SIG-M5 treated with dmso at 0.1 percent for 504 hours (cell line): ENCODE measurements at regions not wholly inside any gene's neighbourhood (a gene's known extent, or its start where the extent isn't known, plus 50 kb on each side); places are given as distances from the start of the nearest gene placed in this dataset.

Experiments
- DNase-seq: peaks from one replicate; lab custom pipeline; 2025; ENCODE audit not compliant: unreplicated experiment; lab: John Stamatoyannopoulos, UW

DNA sequence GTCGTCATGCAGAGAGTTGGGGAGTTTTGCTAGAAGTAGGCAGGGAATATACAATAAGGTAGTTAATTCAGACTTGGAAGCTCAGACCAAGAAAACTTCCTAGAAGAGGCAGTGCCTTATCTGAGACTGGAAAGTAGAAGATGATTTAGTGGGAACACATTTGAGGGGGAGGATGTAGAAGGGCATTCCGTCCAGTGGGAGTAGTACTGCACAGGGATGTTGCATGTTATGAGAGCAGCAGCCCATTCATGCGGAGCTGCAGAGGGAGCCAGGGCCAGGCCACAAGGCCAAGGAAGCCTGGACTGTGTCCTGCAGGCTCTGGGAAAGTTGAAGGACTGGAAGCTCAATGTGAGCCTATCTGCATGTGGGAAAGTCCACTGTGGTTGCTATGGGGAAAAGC, 344.5 kb upstream of the EEF2KMT start:
- DNase-seq: no peak

DNA sequence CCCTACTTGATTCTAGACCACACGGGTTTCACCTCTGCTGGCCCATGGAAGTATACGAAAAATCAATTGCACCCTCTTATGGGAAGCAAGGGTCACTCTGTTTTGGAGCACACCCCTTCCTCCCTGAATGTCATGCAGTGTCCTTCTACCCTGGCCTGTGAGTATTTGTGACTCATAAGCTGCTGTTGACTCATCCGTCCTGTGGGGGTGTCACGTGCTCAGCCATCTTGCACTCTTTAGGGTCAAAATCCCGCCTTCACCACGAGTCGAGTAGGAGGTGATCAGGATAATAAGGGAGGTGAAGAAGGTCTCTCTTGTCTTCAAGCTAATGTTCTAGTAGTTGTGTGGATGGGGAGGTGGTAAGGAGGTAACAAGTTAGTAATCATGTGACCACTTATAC, 341.0 kb upstream of the EEF2KMT start:
- no peak for DNase-seq

DNA sequence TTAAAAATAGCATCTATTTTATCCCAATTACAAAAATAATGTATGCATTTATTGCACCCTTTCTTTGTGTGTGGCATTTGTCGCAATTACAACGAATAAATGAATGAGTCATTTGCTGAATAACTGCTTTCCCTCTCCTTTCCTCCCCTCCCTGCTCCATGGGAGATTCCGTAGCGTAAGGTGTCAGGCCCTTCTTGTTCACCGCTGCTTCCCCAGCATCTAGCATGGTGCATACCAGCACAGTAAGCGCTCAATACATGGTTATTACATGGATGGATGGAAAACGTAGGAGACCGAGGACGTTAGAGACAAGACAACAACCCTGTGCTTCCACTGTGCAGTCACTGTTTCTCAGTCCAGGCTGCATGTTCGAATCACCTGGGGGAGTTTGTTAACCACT, 336.0 kb upstream of the EEF2KMT start:
- DNase-seq: no peak

DNA sequence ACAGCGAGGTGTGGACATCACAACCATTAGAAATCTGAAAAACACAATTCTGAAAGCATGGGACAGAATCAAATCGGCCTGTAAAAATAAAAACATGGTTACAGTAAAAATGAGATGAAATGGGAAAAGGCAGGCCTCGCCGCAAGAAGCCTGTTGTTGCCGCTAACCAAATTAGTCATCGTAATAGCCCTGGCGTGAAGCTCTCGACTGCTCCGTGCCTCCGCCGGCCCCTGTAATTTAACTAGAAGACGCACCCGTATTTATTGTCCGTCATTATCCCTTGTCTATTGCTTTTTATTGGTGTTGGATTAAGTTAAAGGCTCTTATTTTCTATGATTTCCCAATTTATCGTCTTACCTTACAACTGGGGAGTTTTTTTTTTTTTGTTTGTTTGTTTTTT, 334.6 kb upstream of the EEF2KMT start:
- DNase-seq: no peak

DNA sequence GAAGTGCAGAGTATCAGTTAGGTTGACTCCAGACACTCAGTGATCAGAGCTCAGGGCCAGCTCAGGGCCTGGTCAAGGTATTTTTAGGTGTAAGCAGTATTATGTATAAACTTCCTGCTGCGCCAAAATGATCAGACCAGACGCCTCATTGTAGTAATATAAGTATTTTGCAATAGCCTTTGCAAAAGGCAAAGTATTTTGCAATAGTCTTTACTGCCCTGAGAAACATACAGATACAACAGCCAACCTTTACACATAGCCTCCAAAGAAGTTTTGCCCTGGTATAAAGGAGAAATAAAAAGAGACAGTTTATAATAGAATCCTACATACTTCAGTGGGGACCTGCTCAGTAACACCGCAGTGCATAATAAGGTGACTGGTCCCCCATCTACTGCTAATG, 333.0 kb upstream of the EEF2KMT start:
- peak; percentile 11 for DNase-seq

DNA sequence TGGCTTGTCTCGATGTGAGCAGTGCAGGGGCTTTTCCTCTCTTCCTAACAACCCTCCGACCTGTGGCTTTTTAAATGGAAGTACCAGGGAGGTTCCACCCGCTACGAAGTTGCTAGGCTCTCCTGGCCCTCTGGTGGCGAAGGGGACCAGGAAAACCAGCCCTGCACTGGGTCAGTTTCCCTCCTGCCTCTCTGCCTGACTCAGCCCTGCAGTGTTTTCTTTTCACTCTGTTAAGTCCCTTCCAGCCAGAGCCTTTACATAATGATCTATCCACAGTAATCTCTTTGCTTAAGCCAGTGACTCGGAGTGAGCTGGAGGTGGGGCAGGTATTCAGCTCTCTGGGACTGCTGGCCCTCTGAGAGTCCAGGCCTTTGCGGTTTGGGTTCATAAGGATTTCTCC, 331.3 kb upstream of the EEF2KMT start:
- no peak for DNase-seq

DNA sequence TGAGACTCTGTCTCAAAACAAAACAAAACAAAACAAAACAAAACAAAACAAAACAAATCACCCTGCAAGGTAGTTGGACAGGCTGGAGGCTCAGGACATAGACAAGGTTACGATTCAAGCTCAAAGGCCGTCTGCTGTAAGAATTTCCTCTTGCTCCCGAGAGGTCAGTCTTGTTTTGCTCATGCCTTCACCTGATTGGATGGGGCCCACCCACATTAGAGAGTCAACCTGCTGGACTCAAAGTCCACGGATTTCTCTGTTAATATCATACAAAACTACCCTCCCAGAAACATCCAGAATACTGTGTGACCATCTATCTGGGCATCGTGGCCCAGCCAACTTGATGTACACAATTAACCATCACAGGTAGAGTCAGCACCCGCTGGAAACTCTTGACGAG, 330.0 kb upstream of the EEF2KMT start:
- DNase-seq: no peak

DNA sequence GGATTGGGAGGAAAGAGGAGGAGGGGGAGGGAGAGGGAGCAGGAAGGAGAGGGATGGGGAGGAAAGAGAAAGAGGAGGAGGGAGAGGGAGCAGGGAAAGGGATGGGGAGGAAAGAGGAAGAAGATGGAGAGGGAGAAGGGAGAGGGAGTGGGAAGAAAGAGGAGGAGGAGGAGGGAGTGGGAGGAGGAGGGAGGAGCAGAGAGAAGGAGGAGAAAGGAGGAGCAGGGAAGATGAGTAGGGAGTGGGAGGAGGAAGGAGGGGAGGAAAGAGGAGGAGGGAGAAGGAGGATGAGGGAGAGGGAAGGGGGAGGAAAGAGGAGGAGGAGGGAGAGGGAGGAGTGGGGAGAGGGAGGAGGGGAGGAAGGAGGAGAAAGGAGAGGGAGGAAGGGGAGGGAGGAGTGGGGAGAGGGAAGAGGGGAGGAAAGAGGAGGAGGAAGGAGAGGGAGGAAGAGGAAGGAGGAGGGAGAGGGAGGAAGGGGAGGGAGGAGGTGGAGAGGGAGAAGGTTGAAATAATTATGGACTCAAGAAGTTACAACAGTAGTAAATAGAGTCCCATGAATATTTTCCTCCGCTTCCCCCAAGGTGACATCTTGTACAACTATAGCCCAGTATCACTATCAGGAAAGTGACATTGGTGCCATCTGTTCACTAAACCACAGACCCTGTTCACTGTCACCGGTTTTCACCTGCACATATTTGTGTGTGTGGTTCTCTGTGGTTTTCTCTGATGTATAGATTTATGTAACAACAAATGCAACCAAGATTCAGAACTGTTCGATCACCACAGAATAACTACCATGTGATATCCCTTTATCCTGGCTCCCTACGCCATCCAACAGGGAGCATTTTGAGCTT, 325.3 kb upstream of the EEF2KMT start:
- DNase-seq: no peak

DNA sequence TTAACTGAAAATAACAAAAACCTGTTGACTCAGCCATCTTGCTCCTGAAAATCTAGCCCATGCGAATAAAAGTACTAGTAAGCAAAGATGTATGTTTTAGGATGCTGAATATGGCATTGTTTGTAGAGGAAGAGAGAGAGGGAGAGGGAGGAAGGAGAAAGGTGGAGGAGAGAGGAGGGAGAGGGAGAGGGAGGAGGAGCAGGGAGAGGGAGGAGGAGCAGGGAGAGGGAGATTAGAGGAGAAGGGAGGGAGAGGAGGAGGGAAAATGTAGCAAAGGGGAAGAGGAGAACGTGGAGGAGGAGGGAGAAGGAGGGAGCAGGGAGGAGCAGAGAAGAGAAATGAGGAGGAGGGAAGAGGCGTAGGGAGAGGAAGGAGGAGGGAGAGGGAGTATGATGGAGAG, 324.5 kb upstream of the EEF2KMT start:
- DNase-seq: no peak

DNA sequence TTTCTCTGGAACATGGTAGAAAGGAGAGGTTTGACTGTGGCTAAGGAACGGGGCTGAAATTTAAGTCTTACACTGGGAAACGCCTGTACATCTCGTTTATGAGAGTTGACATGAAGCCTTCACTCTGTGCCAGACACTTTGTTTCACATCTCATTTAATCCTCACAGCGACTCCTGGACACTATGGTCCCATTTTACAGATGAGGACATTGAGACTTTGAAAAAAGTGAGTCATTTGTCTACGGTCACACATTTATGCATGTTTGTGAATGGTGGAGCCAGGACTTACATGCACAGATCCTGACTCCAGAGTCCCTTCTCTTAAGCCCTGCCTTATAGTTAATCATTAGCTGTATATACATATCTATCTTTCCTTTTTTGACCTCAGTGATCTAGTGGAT, 318.4 kb upstream of the EEF2KMT start:
- DNase-seq: no peak

DNA sequence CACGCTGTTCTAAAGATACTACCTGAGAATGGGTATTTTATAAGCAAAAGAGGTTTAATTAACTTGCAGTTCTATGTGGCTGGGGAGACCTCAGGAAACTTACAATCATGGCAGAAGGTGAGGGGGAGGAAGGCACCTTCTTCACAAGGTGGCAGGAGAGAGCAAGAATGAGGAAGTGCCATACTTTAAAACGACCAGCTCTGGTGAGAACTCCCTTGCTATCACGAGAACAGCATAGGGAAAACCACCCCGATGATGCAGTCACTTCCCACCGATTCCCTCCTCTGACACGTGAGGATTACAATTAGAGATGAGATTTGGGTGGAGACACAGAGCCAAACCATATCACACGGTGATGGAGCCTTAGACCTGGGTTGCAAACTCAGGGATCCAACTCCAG, 317.5 kb upstream of the EEF2KMT start:
- DNase-seq: no peak

DNA sequence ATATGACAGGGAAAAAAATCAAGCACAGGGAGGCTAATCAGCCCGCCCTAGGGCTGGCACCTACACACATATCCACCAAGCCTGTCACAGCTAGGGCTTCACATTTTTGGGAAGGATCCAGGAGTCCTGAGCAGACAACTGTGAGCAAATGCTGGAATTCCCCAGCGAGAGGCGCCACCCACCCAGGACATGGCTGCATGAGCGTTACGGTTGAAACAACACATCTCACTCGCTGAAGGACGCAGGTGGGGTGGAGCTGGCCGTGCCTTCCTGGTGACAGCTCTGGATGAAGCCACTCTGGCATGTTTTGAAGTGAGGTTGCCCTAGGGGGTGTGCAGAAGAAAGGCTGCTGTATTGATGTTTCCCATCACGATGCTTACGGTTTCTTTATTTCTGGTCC, 315.1 kb upstream of the EEF2KMT start:
- no peak for DNase-seq

DNA sequence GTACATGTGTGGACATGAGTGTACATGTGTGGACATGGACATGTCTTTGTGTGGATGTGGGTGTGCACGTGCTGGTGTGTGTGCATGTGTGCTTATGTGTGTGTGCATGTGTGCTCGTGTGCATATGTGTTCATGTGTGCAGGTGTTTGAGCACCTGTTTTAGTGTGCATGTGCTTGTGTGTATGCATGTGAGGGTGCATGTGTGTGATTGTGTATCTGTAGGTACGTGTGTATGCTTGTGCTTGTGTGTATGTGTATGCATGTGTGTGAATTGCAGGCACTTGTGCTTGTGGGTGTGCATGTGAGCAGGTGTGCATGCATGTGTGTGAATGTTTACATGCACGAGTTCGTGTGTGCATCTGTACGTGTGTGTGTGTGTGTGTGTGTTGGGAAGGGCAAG, 300.6 kb upstream of the EEF2KMT start:
- no peak for DNase-seq

DNA sequence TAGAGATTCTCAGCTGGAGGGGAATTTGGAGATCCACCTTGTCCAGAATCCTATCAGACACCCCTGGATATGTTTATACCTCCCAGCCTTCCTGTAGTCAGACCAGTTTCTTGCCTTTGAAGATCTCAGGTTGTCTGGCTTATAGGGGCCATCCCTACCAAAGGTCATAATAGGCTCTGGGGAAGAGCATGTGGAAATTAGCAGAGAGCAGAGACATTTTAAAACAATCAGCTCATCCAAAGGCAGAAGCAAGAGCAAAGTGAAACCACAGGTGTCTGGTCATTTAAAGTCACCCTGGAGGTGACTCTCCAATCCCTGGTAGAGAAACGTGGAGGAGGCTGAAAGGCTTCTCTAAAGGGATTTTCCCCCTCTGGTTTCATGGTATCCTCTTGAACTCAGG, 299.3 kb upstream of the EEF2KMT start:
- no peak for DNase-seq

DNA sequence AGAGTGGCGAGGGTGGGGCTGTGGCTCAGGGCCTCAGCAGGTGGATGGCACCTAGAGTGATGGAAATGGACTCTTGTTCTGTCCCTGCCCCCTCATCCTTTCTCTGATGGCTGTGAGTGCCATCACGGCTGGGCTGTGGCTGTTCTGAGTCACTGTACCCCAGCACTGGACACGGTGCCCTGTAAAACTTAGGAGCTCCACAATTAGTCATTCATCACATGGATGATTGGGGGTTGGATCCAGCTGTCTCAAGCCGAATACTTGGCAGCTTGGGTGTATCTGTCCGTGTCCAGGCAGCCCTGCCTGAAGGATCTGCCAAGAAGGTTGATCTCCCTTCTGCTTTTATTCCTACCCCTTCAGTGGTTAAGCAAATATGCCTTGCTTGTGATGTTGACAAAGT, 295.5 kb upstream of the EEF2KMT start:
- no peak for DNase-seq

DNA sequence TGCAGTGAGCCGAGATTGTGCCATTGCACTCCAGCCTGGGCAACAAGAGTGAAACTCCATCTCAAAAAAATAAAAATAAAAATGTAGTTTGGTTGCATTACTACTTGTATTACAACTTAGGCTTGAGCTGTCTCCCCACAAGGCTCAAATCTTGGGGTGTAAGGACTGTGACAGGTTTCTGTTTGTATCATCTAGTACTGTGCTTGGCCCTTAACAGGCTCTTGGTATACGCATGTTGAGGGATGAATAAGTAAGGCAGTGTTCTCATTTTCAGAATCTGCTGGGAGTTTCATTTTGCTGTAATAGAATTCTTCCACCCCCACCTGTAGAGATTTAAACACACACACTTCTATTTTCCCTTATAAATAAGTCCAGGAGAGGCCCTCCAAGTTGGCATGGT, 289.4 kb upstream of the EEF2KMT start:
- DNase-seq: no peak

DNA sequence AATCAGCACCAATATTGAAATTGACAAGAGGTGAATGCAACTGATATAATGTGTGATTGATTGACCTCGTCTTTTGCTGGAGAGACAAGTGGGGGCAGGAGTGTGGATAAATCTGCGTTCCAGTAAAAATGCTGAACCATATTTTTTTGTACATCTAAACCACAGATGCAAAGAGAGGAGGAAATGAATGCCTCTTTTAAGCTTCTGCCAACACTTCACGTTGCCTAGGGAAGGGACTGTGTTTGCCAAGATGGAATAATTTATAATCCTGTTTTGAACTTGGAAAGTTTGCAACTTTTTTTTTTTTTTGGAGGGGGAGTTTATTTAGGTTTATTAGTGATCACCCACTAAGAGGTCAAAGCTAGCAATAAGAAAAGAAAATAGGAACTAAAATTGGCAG, 288.2 kb upstream of the EEF2KMT start:
- no peak for DNase-seq

DNA sequence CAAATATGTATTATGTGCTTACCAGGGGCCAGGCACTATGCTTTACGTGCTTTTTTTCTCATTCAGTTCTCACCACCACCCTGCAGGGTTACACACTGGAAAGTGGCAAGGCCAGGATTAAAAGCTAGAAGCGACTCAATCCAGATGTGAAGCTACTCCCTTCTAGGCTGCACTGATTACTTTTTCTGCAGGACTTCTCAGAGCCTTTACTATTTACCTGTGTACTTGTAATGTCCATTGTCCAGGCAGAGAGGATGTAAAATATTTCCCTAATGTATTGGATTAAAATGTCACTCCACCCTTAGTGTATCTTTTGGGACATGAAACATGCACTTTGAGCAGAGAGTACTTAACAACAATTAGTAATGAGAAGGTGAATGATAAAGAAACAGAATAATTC, 287.5 kb upstream of the EEF2KMT start:
- DNase-seq: no peak

DNA sequence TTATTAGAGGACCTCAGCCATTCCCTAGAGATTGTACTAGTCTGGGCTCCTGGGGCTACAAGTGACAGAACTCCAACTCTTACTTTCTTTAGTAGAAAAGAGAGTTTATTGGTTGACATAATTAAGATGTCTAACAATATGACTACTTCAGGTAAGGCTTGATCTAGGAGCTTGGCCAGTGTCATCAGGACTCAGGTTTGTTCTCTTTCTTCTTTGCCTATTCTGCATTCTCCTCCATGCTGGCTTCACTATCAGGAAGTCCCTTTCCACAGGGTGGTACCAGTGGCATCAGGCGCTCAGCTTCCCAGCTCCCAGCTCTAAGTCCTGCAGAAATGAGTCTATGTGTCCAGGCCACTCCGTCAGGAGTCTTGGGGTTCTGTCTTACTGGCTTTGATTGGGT, 286.1 kb upstream of the EEF2KMT start:
- no peak for DNase-seq

DNA sequence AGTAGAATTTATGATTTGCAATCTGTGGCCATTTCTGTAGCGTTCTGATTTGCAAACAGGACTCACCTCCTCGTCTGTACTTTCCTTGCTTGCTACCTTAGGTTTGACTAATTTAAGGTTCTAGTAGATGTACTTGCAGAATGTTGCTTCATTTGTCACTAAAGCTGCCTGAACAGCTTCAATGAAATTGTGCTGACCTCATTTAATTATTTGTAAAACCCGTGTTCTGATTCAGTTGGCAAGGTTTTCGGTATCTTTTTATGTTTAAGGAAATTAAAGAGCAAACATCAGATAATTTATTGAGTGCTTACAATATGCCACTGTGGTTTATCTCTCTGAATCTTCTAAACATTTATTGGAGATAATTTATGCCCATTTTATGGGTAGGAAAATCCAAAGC, 284.9 kb upstream of the EEF2KMT start:
- DNase-seq: no peak

DNA sequence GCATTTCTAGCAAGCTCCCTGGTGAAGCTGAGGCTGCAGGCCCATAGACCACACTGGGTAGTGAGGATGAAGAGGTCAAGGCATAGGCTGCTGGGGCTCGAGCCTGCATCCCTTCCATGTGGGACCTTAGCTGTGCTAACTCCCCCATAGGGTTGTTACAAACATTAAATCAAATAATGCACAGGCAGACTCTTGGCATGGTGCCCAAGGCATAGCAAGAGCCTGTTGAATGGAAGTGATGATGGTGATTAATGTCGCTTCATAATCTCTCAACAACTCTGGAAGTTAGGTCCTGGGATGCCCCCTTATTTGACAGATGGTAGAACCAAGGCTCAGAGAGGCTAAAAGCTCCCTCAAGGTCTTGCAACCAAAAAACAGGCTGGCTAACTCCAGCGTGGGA, 283.9 kb upstream of the EEF2KMT start:
- no peak for DNase-seq

DNA sequence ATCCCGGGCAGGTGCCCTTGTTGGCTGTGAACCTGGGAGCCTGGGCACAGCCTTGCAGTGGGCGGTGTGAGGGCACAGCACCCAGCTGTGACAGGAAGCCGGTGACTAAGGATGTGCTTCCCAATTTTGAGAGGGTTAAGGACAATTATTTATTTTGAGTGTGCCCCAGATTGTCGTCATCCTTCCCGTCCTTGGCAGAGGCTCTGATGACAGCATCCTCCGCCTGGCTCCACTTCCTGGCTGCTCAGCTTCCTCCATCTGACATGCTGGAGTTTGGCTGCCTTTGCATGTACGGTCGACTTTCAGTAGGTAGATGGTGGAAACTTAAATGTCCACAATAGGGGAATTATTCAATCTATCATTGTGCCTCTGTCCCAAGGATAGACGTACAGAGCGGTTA, 282.4 kb upstream of the EEF2KMT start:
- no peak for DNase-seq

DNA sequence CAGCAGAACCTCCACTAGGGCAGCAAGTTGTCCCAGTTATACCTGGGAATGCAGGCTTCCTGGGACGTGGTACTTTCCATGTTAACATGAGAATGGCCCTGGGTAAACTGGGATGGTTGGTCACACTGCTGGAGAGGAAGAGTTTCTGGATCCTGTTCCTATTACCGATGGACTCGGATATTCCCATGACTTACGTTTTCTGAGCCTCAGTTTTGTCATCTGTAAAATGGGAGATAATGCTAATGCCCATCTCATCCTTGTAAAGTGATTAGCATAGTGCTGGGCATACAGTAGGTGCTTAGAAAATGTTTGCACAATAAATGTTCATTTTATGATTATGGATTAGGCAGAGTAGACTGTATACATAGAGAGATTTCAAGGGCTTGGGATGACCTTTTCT, 280.9 kb upstream of the EEF2KMT start:
- no peak for DNase-seq
